Stomach (tissue), 8 donors: ENCODE measurements at regions not wholly inside any gene's neighbourhood (a gene's known extent, or its start where the extent isn't known, plus 50 kb on each side); places are given as distances from the start of the nearest gene placed in this dataset.

Experiments used
- DNase-seq, 2 donors: peaks; one replicate each; pipeline versions ENCODE4 v3.0.0 to v3.0.0-alpha.2; 2013 to 2019
- H3K27ac ChIP-seq, 5 donors: fragments of 200-600 bp in 4 of 5; sonication (generic) in 4 of 5; one replicate each; pipeline ENCODE4 v1.5.1; 2013 to 2019; ENCODE audit warnings: mild to moderate bottlenecking in 1 of 5, moderate library complexity in 1 of 5
- H3K27me3 ChIP-seq, 3 donors: fragments of 200-600 bp; sonication (generic); one replicate each; pipeline ENCODE4 v1.5.1; 2017 to 2019; ENCODE audit warnings: mixed run types in 1 of 3
- H3K36me3 ChIP-seq, 4 donors: fragments of 200-600 bp; sonication (generic); 1 replicate in 3 of 4; 2 replicates in 1 of 4; pipeline ENCODE4 v1.5.1; 2016 to 2019
- H3K4me1 ChIP-seq, 4 donors: fragments of 200-600 bp; sonication (generic); one replicate each; pipeline ENCODE4 v1.5.1; 2016 to 2019
- H3K4me3 ChIP-seq, 4 donors: fragments of 200-600 bp; sonication (generic) in 3 of 4; one replicate each; pipeline ENCODE4 v1.5.1; 2016 to 2019; ENCODE audit warnings: mild to moderate bottlenecking in 1 of 4
- H3K9me3 ChIP-seq, 4 donors: fragments of 200-600 bp; sonication (generic); one replicate each; pipeline ENCODE4 v1.5.1; 2016 to 2019
- CTCF ChIP-seq, 7 experiments: fragments of 450-650 bp in 4 of 7; fragments of 200-600 bp in 3 of 7; sonication (generic) in 3 of 7; IDR thresholded peaks; one replicate each; pipeline ENCODE4 v1.5.1; 2016 to 2019; ENCODE audit warnings: antibody characterized with exemption in 7 of 7, control low read depth in 2 of 7, mild to moderate bottlenecking in 1 of 7
- EP300 ChIP-seq: sonication (generic); formaldehyde crosslinking; IDR thresholded peaks from one replicate; pipeline ENCODE4 v1.6.1; 2017; ENCODE audit warnings: antibody characterized with exemption
- POLR2A ChIP-seq, 4 donors: fragments of 450-650 bp; IDR thresholded peaks; one replicate each; pipeline ENCODE4 v1.6.1; 2016; ENCODE audit warnings: antibody characterized with exemption in 4 of 4, control low read depth in 2 of 4, mild to moderate bottlenecking in 1 of 4, moderate library complexity in 1 of 4
- POLR2AphosphoS5 ChIP-seq, 3 donors: sonication (generic); formaldehyde crosslinking; IDR thresholded peaks; one replicate each; pipeline ENCODE4 v1.6.1; 2016; ENCODE audit warnings: antibody characterized with exemption in 3 of 3
- WGBS, 5 donors: extraction: QIAGEN DNeasy Blood & Tissue Kit in 3 of 5; methylation state at CpG; one replicate each; pipeline versions ENCODE4 v1.1.5 to v1.1.7; 2013 to 2018; 5-methylcytosine and 5-hydroxymethylcytosine counted together
- intact Hi-C: fragments of 100-400 bp; cut with DNase I; formaldehyde crosslinking; loops from one replicate; pipeline ENCODE4 v1.15.1; 2023; ENCODE audit warnings: low total_unique reads
- donor health status: healthy with polysubstance abuse.
- donor health status: Bipolar disorder and iron deficiency.
- donor health status: healthy.

GRCh38 chr6:67886036-67886707 is 748.9 kb upstream of the ADGRB3 start:
- H3K27ac ChIP-seq, result no peak overlapping the region
- 76 to 92% (median 82%) methylated on average over 5 of the region's 5 CpGs for WGBS, 5 donors
- no peak overlapping the region for H3K4me3 ChIP-seq
- intact Hi-C loops, result no loop called here
- DNase-seq, result no peak
- TF ChIP-seq POLR2A (IDR thresholded peaks at IDR 0.05) (no peak), CTCF (IDR thresholded peaks at IDR 0.05) (no peak), POLR2AphosphoS5 (IDR thresholded peaks at IDR 0.05) (no peak), EP300 (no peak)
- H3K4me1 ChIP-seq, result no peaks in the 10 kb centered on the region
- no peaks in the 10 kb centered on the region for H3K27me3 ChIP-seq
- no peaks in the 10 kb centered on the region for H3K36me3 ChIP-seq
- H3K9me3 ChIP-seq, result peaks cover 0 to 26% (median 6%) of the 10 kb centered on the region in 4 donors

- intact Hi-C loops, result no loop called here
- WGBS, 5 donors, result 87 to 95% (median 91%) methylated on average over 14 of the region's 14 CpGs
- Histone ChIP-seq H3K4me1 (no peaks in the 10 kb centered on the region), H3K36me3 (no peaks in the 10 kb centered on the region), H3K27me3 (no peaks in the 10 kb centered on the region), H3K27ac (no peak overlapping the region), H3K4me3 (no peak overlapping the region), H3K9me3 (peaks cover 0 to 26% (median 6%) of the 10 kb centered on the region in 4 donors)
- DNase-seq, result no peak
- no peak for TF ChIP-seq CTCF (IDR thresholded peaks at IDR 0.05)
- TF ChIP-seq POLR2A (IDR thresholded peaks at IDR 0.05), result no peak
- no peak for TF ChIP-seq POLR2AphosphoS5 (IDR thresholded peaks at IDR 0.05)
- TF ChIP-seq EP300, result no peak
Measured at GRCh38 chr6:67885081-67886033, 749.7 kb upstream of the ADGRB3 start.

- WGBS, 5 donors, result 82 to 92% (median 91%) methylated on average over 8 of the region's 8 CpGs
- TF ChIP-seq POLR2A (IDR thresholded peaks at IDR 0.05) (no peak), EP300 (no peak), CTCF (IDR thresholded peaks at IDR 0.05) (no peak), POLR2AphosphoS5 (IDR thresholded peaks at IDR 0.05) (no peak)
- H3K27me3 ChIP-seq, result no peaks in the 10 kb centered on the region
- H3K27ac ChIP-seq, result no peak overlapping the region
- H3K4me1 ChIP-seq, result no peaks in the 10 kb centered on the region
- no peak overlapping the region for H3K4me3 ChIP-seq
- intact Hi-C loops, result no loop called here
- DNase-seq, result no peak
- H3K9me3 ChIP-seq, result peaks cover 0 to 26% (median 6%) of the 10 kb centered on the region in 4 donors
- H3K36me3 ChIP-seq, result no peaks in the 10 kb centered on the region
Measured at GRCh38 chr6:67884442-67884841, 750.6 kb upstream of the ADGRB3 start.

- intact Hi-C loops, result no loop called here
- 85 to 90% (median 89%) methylated on average over 11 of the region's 11 CpGs for WGBS, 5 donors
- Histone ChIP-seq H3K9me3 (peaks cover 0 to 30% (median 6%) of the 10 kb centered on the region in 4 donors), H3K27me3 (no peaks in the 10 kb centered on the region), H3K4me3 (no peak overlapping the region), H3K36me3 (no peaks in the 10 kb centered on the region), H3K4me1 (no peaks in the 10 kb centered on the region), H3K27ac (no peak overlapping the region)
- TF ChIP-seq POLR2A (IDR thresholded peaks at IDR 0.05), result no peak
- no peak for TF ChIP-seq POLR2AphosphoS5 (IDR thresholded peaks at IDR 0.05)
- TF ChIP-seq CTCF (IDR thresholded peaks at IDR 0.05), result no peak
- TF ChIP-seq EP300, result no peak
- no peak for DNase-seq
Measured at GRCh38 chr6:67883500-67884366, 751.3 kb upstream of the ADGRB3 start.
